Astrocyte of the spinal cord (primary cell): ENCODE measurements at regions not wholly inside any gene's neighbourhood (a gene's known extent, or its start where the extent isn't known, plus 50 kb on each side); places are given as distances from the start of the nearest gene placed in this dataset.

Experiments used
- DNase-seq: peaks from one replicate; pipeline ENCODE4 v3.0.0; 2011; ENCODE audit warnings: low read depth, low spot score
- H3K4me3 ChIP-seq: 2 replicates; pipeline ENCODE4 v1.5.1; 2011; ENCODE audit warnings: low read depth, mild to moderate bottlenecking, low read length, moderate library complexity
- CTCF ChIP-seq: IDR thresholded peaks from 2 replicates; pipeline ENCODE4 v1.5.1; 2012; ENCODE audit warnings: low read depth, mild to moderate bottlenecking, low read length, inconsistent platforms
- in situ Hi-C: cut with HindIII; loops from 2 replicates; pipeline ENCODE4 v1.10.0; 2017; ENCODE audit warnings: low sequenced_read_pairs

GRCh38 chr1:4851385-4852065 lies 197.1 kb downstream of the AJAP1 start:
- DNase-seq: no peak
- no peak overlapping the region for H3K4me3 ChIP-seq
- in situ Hi-C loops: no loop called here
- TF ChIP-seq CTCF: no peak

GRCh38 chr1:4848431-4848830 lies 194.0 kb downstream of the AJAP1 start:
- in situ Hi-C loops: no loop called here
- H3K4me3 ChIP-seq: no peak overlapping the region
- no peak for TF ChIP-seq CTCF
- DNase-seq: no peak

GRCh38 chr1:4847711-4848110 lies 193.3 kb downstream of the AJAP1 start:
- DNase-seq: no peak
- no peak for TF ChIP-seq CTCF

More at GRCh38 chr1:4847711-4848110, 193.3 kb downstream of the AJAP1 start:
- in situ Hi-C loops: no loop called here
- no peak overlapping the region for H3K4me3 ChIP-seq
